Upper lobe of right lung (tissue), 1 donor: ENCODE measurements at regions not wholly inside any gene's neighbourhood (a gene's known extent, or its start where the extent isn't known, plus 50 kb on each side); places are given as distances from the start of the nearest gene placed in this dataset.

Experiments
- ATAC-seq: fragments of 200-7000 bp; cut with Tn5 transposase; one replicate; pipeline ENCODE4 v1.9.1; 2020; ENCODE audit warnings: mild to moderate bottlenecking, moderate library complexity
- DNase-seq: peaks from one replicate; pipeline ENCODE4 v3.0.0-alpha.2; 2020
- H3K27ac ChIP-seq: fragments of 200-600 bp; one replicate; pipeline ENCODE4 v1.8.0; 2022
- H3K27me3 ChIP-seq: fragments of 200-600 bp; one replicate; pipeline ENCODE4 v1.8.0; 2022; ENCODE audit warnings: mild to moderate bottlenecking
- H3K36me3 ChIP-seq: fragments of 200-600 bp; one replicate; pipeline ENCODE4 v1.8.0; 2022
- H3K4me1 ChIP-seq: fragments of 200-600 bp; one replicate; pipeline ENCODE4 v1.8.0; 2022
- H3K4me3 ChIP-seq: fragments of 200-600 bp; one replicate; pipeline ENCODE4 v1.8.0; 2022; ENCODE audit warnings: mild to moderate bottlenecking
- H3K9me3 ChIP-seq: fragments of 200-600 bp; one replicate; pipeline ENCODE4 v1.8.0; 2022
- intact Hi-C: fragments of 100-400 bp; cut with DNase I; formaldehyde crosslinking; loops from one replicate; pipeline ENCODE4 v1.11.0; 2022
- TF ChIP-seq, protein P1 (sequence below): fragments of 200-600 bp; IDR thresholded peaks from one replicate; pipeline ENCODE4 v1.8.0; 2022; ENCODE audit warnings: antibody characterized with exemption
- donor health status: DM: no; HTN: yes; CAD: no; lungs with severe emphysema.

DNA sequence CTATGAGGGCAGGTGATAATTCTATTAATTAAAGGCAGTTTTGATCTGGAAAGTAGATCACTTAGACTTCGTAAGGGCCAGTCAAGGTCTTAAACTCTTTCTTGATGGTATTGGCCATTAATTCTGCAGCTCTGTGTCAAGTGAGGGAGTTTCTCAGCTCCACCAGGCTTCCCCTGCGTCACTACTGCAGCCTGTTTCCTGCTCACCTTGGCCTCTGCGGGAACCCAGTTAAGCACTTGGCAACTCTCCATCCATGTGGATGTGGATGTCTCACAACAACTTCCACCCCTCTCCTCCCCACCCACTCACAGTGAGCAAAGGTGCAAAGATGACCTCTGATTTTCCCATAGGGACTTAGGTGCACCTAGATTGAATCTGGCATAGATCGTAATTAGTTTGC lies 191.6 kb downstream of the PLK2 start:
- no peak for ATAC-seq
- TF ChIP-seq, protein P1, sequence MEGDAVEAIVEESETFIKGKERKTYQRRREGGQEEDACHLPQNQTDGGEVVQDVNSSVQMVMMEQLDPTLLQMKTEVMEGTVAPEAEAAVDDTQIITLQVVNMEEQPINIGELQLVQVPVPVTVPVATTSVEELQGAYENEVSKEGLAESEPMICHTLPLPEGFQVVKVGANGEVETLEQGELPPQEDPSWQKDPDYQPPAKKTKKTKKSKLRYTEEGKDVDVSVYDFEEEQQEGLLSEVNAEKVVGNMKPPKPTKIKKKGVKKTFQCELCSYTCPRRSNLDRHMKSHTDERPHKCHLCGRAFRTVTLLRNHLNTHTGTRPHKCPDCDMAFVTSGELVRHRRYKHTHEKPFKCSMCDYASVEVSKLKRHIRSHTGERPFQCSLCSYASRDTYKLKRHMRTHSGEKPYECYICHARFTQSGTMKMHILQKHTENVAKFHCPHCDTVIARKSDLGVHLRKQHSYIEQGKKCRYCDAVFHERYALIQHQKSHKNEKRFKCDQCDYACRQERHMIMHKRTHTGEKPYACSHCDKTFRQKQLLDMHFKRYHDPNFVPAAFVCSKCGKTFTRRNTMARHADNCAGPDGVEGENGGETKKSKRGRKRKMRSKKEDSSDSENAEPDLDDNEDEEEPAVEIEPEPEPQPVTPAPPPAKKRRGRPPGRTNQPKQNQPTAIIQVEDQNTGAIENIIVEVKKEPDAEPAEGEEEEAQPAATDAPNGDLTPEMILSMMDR, result no peak
- DNase-seq, result no peak
- H3K36me3 ChIP-seq, result no peaks in the 10 kb centered on the region
- H3K4me3 ChIP-seq, result no peak overlapping the region
- no peak overlapping the region for H3K27ac ChIP-seq
- intact Hi-C loops, result no loop called here
- no peaks in the 10 kb centered on the region for H3K27me3 ChIP-seq
- no peaks in the 10 kb centered on the region for H3K9me3 ChIP-seq
- H3K4me1 ChIP-seq, result no peaks in the 10 kb centered on the region

DNA sequence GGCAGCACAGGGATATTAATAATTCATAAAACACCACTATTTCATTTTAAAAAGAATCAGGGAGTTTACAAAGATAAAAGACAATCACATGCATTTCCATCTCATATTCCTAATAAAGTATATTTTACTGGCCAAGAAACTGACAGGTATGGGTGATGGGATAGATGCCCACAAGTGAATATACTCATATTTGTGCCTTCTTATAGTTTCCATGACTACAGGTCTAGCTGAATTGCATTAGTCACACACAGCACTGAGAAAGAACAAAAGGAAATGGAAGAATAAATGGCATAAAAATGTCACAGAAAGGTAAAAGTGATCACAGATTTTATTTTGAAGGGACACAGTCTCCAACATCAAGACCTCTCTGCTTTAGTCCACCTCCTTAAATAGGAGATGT lies 193.5 kb downstream of the PLK2 start:
- Histone ChIP-seq H3K27ac (no peak overlapping the region), H3K27me3 (no peaks in the 10 kb centered on the region), H3K4me1 (no peaks in the 10 kb centered on the region), H3K9me3 (no peaks in the 10 kb centered on the region), H3K36me3 (no peaks in the 10 kb centered on the region), H3K4me3 (no peak overlapping the region)
- ATAC-seq (no peak), DNase-seq (no peak)
- intact Hi-C loops, result no loop called here
- TF ChIP-seq, protein P1, result no peak

DNA sequence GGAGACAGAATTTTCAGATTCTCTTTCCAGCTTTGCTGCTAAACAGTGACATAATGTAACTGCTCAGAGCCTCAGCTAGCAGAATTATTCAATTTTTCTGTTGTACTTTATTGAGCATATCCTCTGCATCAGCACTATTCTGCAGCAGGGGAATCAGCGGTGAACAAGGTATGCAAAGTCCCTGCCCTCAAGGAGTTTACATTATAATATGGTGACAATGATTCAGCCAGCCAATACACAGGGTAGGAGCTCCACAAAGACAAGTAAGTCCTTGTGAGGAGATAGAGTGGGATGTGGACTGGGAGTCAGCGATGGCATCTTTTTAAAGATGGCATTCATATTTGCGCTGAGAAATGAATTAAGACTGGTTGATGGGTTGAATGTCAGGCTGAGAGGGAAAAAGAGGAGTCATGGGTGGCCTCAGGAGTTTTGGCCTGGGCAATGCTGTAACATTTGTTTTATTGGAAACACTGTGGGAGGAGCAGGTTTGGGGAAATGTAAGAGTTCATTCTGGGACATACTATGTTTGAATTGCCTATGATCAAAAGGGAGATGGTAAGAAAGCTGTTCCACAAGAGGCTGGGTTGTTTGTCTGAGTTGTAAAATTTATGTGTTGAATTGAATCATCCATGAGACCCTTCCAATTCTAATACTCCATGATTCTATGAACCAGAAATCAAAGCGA lies 194.5 kb downstream of the PLK2 start:
- Histone ChIP-seq H3K36me3 (no peaks in the 10 kb centered on the region), H3K9me3 (no peaks in the 10 kb centered on the region), H3K4me1 (no peaks in the 10 kb centered on the region), H3K27ac (no peak overlapping the region), H3K27me3 (no peaks in the 10 kb centered on the region), H3K4me3 (no peak overlapping the region)
- intact Hi-C loops, result no loop called here
- ATAC-seq, result no peak
- no peak for DNase-seq
- TF ChIP-seq, protein P1, result no peak

DNA sequence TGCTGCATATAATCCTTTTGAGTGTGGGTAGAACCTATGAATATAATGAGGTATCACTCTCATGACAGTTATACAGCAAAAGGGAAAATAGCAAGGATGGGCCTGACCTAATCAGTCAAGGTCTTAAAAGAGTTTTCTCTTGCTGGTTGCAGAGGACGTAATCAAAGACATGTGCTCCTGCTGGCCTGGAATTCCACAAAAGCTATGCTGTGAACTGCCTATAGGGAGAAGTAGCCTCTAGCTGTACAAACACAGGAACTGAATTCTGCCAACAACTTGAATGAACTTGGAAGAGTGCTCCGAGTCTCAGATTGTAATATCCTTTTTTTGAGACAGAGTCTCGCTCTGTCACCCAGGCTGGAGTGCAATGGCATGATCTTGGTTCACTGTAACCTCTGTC lies 195.6 kb downstream of the PLK2 start:
- intact Hi-C loops, result no loop called here
- peaks cover 7% of the 10 kb centered on the region for H3K4me1 ChIP-seq
- H3K9me3 ChIP-seq, result no peaks in the 10 kb centered on the region
- no peaks in the 10 kb centered on the region for H3K27me3 ChIP-seq
- no peak overlapping the region for H3K4me3 ChIP-seq
- H3K27ac ChIP-seq, result no peak overlapping the region
- no peaks in the 10 kb centered on the region for H3K36me3 ChIP-seq
- no peak for ATAC-seq
- TF ChIP-seq, protein P1, result no peak
- DNase-seq, result no peak

DNA sequence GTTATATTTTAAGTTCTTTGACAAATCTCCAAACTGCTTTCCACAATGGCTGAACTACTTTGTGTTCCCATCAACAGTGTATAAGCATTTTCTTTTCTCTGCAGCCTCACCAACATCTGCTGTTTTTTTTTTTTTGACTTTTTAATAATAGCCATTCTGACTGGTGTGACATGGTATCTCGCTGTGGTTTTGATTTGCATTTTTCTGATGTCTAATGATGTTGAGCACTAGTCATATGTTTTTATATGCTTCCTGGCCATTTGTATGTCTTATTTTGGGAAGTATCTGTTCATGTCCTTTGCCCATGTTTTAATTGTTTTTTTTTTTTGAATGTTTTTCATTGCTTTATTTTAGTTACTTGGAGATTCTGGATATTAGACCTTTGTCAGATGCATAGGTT lies 196.6 kb downstream of the PLK2 start:
- TF ChIP-seq, protein P1, result no peak
- Histone ChIP-seq H3K27ac (no peak overlapping the region), H3K36me3 (no peaks in the 10 kb centered on the region), H3K4me1 (peaks cover 7% of the 10 kb centered on the region), H3K4me3 (no peak overlapping the region), H3K27me3 (no peaks in the 10 kb centered on the region), H3K9me3 (no peaks in the 10 kb centered on the region)
- intact Hi-C loops, result no loop called here
- ATAC-seq (no peak), DNase-seq (no peak)

DNA sequence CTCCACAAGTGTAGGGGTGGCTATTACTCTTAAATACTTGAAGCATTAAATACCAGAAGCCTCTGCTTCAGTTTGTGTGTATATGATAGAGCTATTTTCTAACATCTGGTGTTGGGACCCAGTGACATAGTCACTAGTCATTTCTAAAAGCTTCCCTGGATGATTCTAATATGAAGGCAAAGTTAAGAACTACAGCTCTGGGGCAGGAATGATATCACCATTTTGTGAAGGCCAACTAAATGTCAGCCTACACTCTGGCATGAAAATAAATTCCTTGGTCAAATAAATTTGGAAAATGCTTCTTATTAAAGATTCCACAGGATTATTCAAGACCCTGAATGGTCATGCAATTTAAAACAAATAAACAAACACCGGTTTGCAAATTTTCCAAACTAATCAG lies 197.7 kb downstream of the PLK2 start:
- Histone ChIP-seq H3K4me1 (peaks cover 7% of the 10 kb centered on the region), H3K9me3 (no peaks in the 10 kb centered on the region), H3K36me3 (no peaks in the 10 kb centered on the region), H3K27ac (no peak overlapping the region), H3K27me3 (no peaks in the 10 kb centered on the region), H3K4me3 (no peak overlapping the region)
- TF ChIP-seq, protein P1, result no peak
- intact Hi-C loops, result no loop called here
- ATAC-seq, result no peak
- DNase-seq, result no peak
